Esophagus squamous epithelium (tissue), 4 donors: ENCODE measurements at regions not wholly inside any gene's neighbourhood (a gene's known extent, or its start where the extent isn't known, plus 50 kb on each side); places are given as distances from the start of the nearest gene placed in this dataset.

Experiments
- POLR2A ChIP-seq, 4 donors: fragments of 450-650 bp; IDR thresholded peaks; one replicate each; pipeline ENCODE4 v1.6.1; 2017; ENCODE audit warnings: antibody characterized with exemption in 4 of 4, mild to moderate bottlenecking in 4 of 4, moderate library complexity in 3 of 4
- TF ChIP-seq, protein P1 (sequence below), 6 experiments: fragments of 450-650 bp in 4 of 6; fragments of 200-600 bp in 2 of 6; sonication (generic) in 2 of 6; IDR thresholded peaks; one replicate each; pipeline ENCODE4 v1.5.1; 2016 to 2019; ENCODE audit warnings: antibody characterized with exemption in 6 of 6, mild to moderate bottlenecking in 4 of 6, moderate library complexity in 4 of 6

DNA sequence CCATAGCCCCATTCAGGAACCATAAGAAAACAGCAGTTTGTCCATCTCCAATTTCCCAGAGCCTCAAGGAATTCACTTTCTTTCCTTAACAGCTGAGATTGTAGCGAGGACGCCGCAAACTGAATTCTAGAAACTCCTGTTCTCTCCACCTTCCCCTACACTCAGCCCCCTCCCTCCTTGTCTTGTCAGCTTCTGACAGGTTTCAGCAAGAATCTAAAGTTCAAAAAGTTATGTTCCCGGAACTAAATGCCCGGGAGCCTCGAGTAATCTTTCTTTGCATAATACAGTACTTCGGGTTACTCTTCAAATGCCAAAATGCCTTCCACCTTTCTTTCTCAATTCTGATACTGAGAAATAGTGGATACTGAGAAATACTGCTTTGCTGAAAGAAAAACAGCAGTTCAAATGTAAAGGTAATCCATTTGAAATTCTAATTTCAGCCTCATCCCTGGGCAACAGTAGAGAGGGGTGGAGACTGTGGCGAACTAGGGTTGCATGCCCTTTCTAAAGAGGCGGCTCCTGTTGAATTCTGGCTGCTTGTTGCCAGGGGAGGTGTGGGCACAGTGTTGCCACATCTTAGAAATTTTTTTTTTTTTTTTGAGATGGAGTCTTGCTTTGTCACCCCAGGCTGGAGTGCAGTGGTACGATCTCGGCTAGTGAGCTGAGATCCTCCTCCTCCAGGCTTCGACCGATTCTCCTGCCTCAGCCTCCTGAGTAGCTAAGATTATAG, 63.5 kb upstream of the USP7 start:
- TF ChIP-seq, protein P1, sequence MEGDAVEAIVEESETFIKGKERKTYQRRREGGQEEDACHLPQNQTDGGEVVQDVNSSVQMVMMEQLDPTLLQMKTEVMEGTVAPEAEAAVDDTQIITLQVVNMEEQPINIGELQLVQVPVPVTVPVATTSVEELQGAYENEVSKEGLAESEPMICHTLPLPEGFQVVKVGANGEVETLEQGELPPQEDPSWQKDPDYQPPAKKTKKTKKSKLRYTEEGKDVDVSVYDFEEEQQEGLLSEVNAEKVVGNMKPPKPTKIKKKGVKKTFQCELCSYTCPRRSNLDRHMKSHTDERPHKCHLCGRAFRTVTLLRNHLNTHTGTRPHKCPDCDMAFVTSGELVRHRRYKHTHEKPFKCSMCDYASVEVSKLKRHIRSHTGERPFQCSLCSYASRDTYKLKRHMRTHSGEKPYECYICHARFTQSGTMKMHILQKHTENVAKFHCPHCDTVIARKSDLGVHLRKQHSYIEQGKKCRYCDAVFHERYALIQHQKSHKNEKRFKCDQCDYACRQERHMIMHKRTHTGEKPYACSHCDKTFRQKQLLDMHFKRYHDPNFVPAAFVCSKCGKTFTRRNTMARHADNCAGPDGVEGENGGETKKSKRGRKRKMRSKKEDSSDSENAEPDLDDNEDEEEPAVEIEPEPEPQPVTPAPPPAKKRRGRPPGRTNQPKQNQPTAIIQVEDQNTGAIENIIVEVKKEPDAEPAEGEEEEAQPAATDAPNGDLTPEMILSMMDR (IDR thresholded peaks at IDR 0.05) = no peak
- no peak for TF ChIP-seq POLR2A (IDR thresholded peaks at IDR 0.05)
